Endothelial cell (in vitro differentiated cells): ENCODE measurements at regions not wholly inside any gene's neighbourhood (a gene's known extent, or its start where the extent isn't known, plus 50 kb on each side); places are given as distances from the start of the nearest gene placed in this dataset.

Experiments
- DNase-seq: peaks from one replicate; pipeline ENCODE4 v3.0.0; 2021; ENCODE audit warnings: low spot score
- H3K27ac Mint-ChIP-seq: one replicate; pipeline ENCODE4 v1.8.0; 2021; ENCODE audit warnings: mixed read lengths, inconsistent platforms; ENCODE audit not compliant: unreplicated experiment
- H3K27me3 Mint-ChIP-seq: one replicate; pipeline ENCODE4 v1.8.0; 2021; ENCODE audit warnings: mild to moderate bottlenecking, moderate library complexity, mixed read lengths, inconsistent platforms; ENCODE audit not compliant: unreplicated experiment
- H3K36me3 Mint-ChIP-seq: one replicate; pipeline ENCODE4 v1.8.0; 2021; ENCODE audit warnings: mild to moderate bottlenecking, low read depth, mixed read lengths, inconsistent platforms; ENCODE audit not compliant: unreplicated experiment
- H3K4me1 Mint-ChIP-seq: one replicate; pipeline ENCODE4 v1.8.0; 2021; ENCODE audit warnings: mild to moderate bottlenecking, mixed read lengths, inconsistent platforms; ENCODE audit not compliant: unreplicated experiment
- H3K4me3 Mint-ChIP-seq: one replicate; pipeline ENCODE4 v1.8.0; 2021; ENCODE audit warnings: mild to moderate bottlenecking, mixed read lengths, inconsistent platforms; ENCODE audit not compliant: unreplicated experiment
- H3K9me3 Mint-ChIP-seq: one replicate; pipeline ENCODE4 v1.8.0; 2021; ENCODE audit warnings: mixed read lengths, inconsistent platforms; ENCODE audit not compliant: unreplicated experiment
- CTCF ChIP-seq: fragments of 200-600 bp; sonication (generic); IDR thresholded peaks from one replicate; pipeline ENCODE4 v1.5.0; 2021; ENCODE audit warnings: antibody characterized with exemption; ENCODE audit not compliant: unreplicated experiment

- no peak for DNase-seq
- no peak overlapping the region for H3K4me3 Mint-ChIP-seq
- H3K27me3 Mint-ChIP-seq, result peaks cover 2% of the 10 kb centered on the region
- no peaks in the 10 kb centered on the region for H3K36me3 Mint-ChIP-seq
- TF ChIP-seq CTCF, result no peak
- peaks cover 42% of the 10 kb centered on the region for H3K4me1 Mint-ChIP-seq
- peak overlapping the region; percentile 23 for H3K27ac Mint-ChIP-seq
- H3K9me3 Mint-ChIP-seq, result no peaks in the 10 kb centered on the region
Measured at GRCh38 chr12:75720812-75721641, 209.6 kb upstream of the KRR1 start.

- DNase-seq, result no peak
- Mint-ChIP-seq H3K4me1 (peaks cover 33% of the 10 kb centered on the region), H3K4me3 (no peak overlapping the region), H3K27me3 (peaks cover 2% of the 10 kb centered on the region), H3K9me3 (no peaks in the 10 kb centered on the region), H3K27ac (no peak overlapping the region), H3K36me3 (no peaks in the 10 kb centered on the region)
- no peak for TF ChIP-seq CTCF
Measured at GRCh38 chr12:75717902-75718301, 206.5 kb upstream of the KRR1 start.

- TF ChIP-seq CTCF, result no peak
- no peaks in the 10 kb centered on the region for H3K36me3 Mint-ChIP-seq
- no peak overlapping the region for H3K27ac Mint-ChIP-seq
- H3K9me3 Mint-ChIP-seq, result no peaks in the 10 kb centered on the region
- peaks cover 2% of the 10 kb centered on the region for H3K27me3 Mint-ChIP-seq
- H3K4me1 Mint-ChIP-seq, result peaks cover 27% of the 10 kb centered on the region
- DNase-seq, result no peak
- no peak overlapping the region for H3K4me3 Mint-ChIP-seq
Measured at GRCh38 chr12:75716291-75717025, 205.0 kb upstream of the KRR1 start.

- no peak for TF ChIP-seq CTCF
Measured at GRCh38 chr12:75715682-75716081, 204.3 kb upstream of the KRR1 start.

GRCh38 chr12:75715323-75715644, 203.9 kb upstream of the KRR1 start:
- DNase-seq, result no peak
- no peak overlapping the region for H3K27ac Mint-ChIP-seq
- H3K36me3 Mint-ChIP-seq, result no peaks in the 10 kb centered on the region
- peaks cover 23% of the 10 kb centered on the region for H3K4me1 Mint-ChIP-seq
- H3K27me3 Mint-ChIP-seq, result no peaks in the 10 kb centered on the region
- H3K9me3 Mint-ChIP-seq, result no peaks in the 10 kb centered on the region
- no peak for TF ChIP-seq CTCF
- H3K4me3 Mint-ChIP-seq, result no peak overlapping the region

More at GRCh38 chr12:75715682-75716081, 204.3 kb upstream of the KRR1 start:
- no peak overlapping the region for H3K27ac Mint-ChIP-seq
- H3K9me3 Mint-ChIP-seq, result no peaks in the 10 kb centered on the region
- peaks cover 27% of the 10 kb centered on the region for H3K4me1 Mint-ChIP-seq
- H3K27me3 Mint-ChIP-seq, result no peaks in the 10 kb centered on the region
- H3K36me3 Mint-ChIP-seq, result no peaks in the 10 kb centered on the region
- no peak for DNase-seq
- H3K4me3 Mint-ChIP-seq, result no peak overlapping the region
